Panc1 (cell line): ENCODE measurements at regions not wholly inside any gene's neighbourhood (a gene's known extent, or its start where the extent isn't known, plus 50 kb on each side); places are given as distances from the start of the nearest gene placed in this dataset.

Source experiments
- ATAC-seq: fragments of 200-7000 bp; cut with Tn5 transposase; 2 replicates; pipeline ENCODE4 v1.9.1; 2020; ENCODE audit warnings: mild to moderate bottlenecking, moderate library complexity
- BruUV-seq: library from RNA; stranded (reverse); fragments of 400-500 nt; replicated peaks from 2 replicates; lab custom pipeline; 2021; lab: Mats Ljungman, UMichigan
- CTCF ChIA-PET: fragments of 300-600 bp; sonication (Branson Sonifier 250); formaldehyde crosslinking; loops from one replicate; lab custom pipeline; 2022; ENCODE audit warnings: antibody characterized with exemption; lab: Charles Lee
- POLR2A ChIA-PET: fragments of 300-600 bp; sonication (Branson Sonifier 250); formaldehyde crosslinking; loops from one replicate; lab custom pipeline; 2022; ENCODE audit warnings: antibody characterized with exemption; lab: Charles Lee
- DNase-seq: peaks from one replicate; pipeline ENCODE4 v3.0.0-alpha.2; 2010; ENCODE audit warnings: low read depth, low spot score
- H3K27ac ChIP-seq: 2 replicates; pipeline ENCODE4 v1.5.1; 2011; ENCODE audit warnings: mild to moderate bottlenecking, low read length, inconsistent platforms
- H3K27me3 ChIP-seq: fragments of 200-500 bp; sonication (Bioruptor generic); 2 replicates; pipeline ENCODE4 v1.6.0; 2014; ENCODE audit warnings: low read length, inconsistent platforms; ENCODE audit not compliant: control insufficient read depth, insufficient read depth
- H3K36me3 ChIP-seq: fragments of 200-500 bp; sonication (Bioruptor generic); 2 replicates; pipeline ENCODE4 v1.5.1; 2014; ENCODE audit warnings: inconsistent platforms, mild to moderate bottlenecking, low read length, moderate library complexity; ENCODE audit not compliant: control insufficient read depth, insufficient read depth
- H3K4me1 ChIP-seq: 2 replicates; pipeline ENCODE4 v1.5.1; 2011; ENCODE audit warnings: inconsistent platforms, mild to moderate bottlenecking, low read length, moderate library complexity; ENCODE audit not compliant: control insufficient read depth, insufficient read depth
- H3K4me3 ChIP-seq, 2 experiments: 2 replicates each; pipeline ENCODE4 v1.5.1; 2011 to 2012; ENCODE audit warnings: low read depth in 2 of 2, low read length in 2 of 2, mild to moderate bottlenecking in 2 of 2, inconsistent platforms in 1 of 2, moderate library complexity in 1 of 2
- H3K9me3 ChIP-seq: fragments of 200-500 bp; sonication (Bioruptor generic); 2 replicates; pipeline ENCODE4 v1.5.1; 2014; ENCODE audit warnings: low read depth, mild to moderate bottlenecking, inconsistent platforms, low read length, moderate library complexity; ENCODE audit not compliant: control insufficient read depth, insufficient read depth
- POLR2AphosphoS5 ChIP-seq: IDR thresholded peaks from 2 replicates; pipeline ENCODE4 v1.6.1; 2012; ENCODE audit warnings: mild to moderate bottlenecking, low read depth, low read length, moderate library complexity
- REST ChIP-seq, 2 experiments: IDR thresholded peaks; 2 replicates each; pipeline ENCODE4 v1.6.1; 2011 to 2012; ENCODE audit warnings: low read depth in 2 of 2, control low read depth in 1 of 2, low read length in 1 of 2, mild to moderate bottlenecking in 1 of 2, moderate library complexity in 1 of 2; ENCODE audit not compliant: insufficient read depth in 1 of 2
- SIN3A ChIP-seq: IDR thresholded peaks from 2 replicates; pipeline ENCODE4 v1.6.1; 2012; ENCODE audit warnings: low read depth, mild to moderate bottlenecking, low read length, moderate library complexity, borderline replicate concordance; ENCODE audit not compliant: insufficient read depth
- TCF7L2 ChIP-seq: IDR thresholded peaks from 2 replicates; pipeline ENCODE4 v1.6.1; 2011; ENCODE audit warnings: mild to moderate bottlenecking, low read depth, low read length, inconsistent platforms
- in situ Hi-C: cut with HindIII; loops from 2 replicates; pipeline ENCODE4 v1.10.0; 2016; ENCODE audit warnings: low sequenced_read_pairs, low pct_unique_long_range_greater_than_20kb
- intact Hi-C: fragments of 100-400 bp; cut with micrococcal nuclease; formaldehyde crosslinking; loops from one replicate; pipeline ENCODE4 v1.10.0; 2022; ENCODE audit not compliant: unreplicated experiment
- TF ChIP-seq, protein P1 (sequence below): fragments of 450-650 bp; IDR thresholded peaks from 2 replicates; pipeline ENCODE4 v1.5.1; 2017; ENCODE audit warnings: mild to moderate bottlenecking

GRCh38 chr1:38231941-38232340 lies 185.3 kb upstream of the POU3F1 start:
- Histone ChIP-seq H3K36me3 (no peaks in the 10 kb centered on the region), H3K27me3 (peaks cover 3% of the 10 kb centered on the region; the same call in 1 of the 2 replicates), H3K9me3 (no peaks in the 10 kb centered on the region), H3K27ac (no peak overlapping the region), H3K4me1 (no peaks in the 10 kb centered on the region), H3K4me3 (no peak overlapping the region)
- ChIA-PET CTCF (no interaction called here), POLR2A (no interaction called here)
- no peak for ATAC-seq
- BruUV-seq: no TSS peak
- intact Hi-C loops (no loop called here), in situ Hi-C loops (no loop called here)
- no peak for DNase-seq
- TF ChIP-seq TCF7L2: no peak
- no peak for TF ChIP-seq POLR2AphosphoS5
- TF ChIP-seq REST (IDR thresholded peaks at IDR 0.05; ENCODE audit: insufficient read depth in 1 of 2, low read depth in 2 of 2, low read length in 1 of 2): no peak
- no peak for TF ChIP-seq SIN3A
- TF ChIP-seq, protein P1, sequence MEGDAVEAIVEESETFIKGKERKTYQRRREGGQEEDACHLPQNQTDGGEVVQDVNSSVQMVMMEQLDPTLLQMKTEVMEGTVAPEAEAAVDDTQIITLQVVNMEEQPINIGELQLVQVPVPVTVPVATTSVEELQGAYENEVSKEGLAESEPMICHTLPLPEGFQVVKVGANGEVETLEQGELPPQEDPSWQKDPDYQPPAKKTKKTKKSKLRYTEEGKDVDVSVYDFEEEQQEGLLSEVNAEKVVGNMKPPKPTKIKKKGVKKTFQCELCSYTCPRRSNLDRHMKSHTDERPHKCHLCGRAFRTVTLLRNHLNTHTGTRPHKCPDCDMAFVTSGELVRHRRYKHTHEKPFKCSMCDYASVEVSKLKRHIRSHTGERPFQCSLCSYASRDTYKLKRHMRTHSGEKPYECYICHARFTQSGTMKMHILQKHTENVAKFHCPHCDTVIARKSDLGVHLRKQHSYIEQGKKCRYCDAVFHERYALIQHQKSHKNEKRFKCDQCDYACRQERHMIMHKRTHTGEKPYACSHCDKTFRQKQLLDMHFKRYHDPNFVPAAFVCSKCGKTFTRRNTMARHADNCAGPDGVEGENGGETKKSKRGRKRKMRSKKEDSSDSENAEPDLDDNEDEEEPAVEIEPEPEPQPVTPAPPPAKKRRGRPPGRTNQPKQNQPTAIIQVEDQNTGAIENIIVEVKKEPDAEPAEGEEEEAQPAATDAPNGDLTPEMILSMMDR: no peak

DNA sequence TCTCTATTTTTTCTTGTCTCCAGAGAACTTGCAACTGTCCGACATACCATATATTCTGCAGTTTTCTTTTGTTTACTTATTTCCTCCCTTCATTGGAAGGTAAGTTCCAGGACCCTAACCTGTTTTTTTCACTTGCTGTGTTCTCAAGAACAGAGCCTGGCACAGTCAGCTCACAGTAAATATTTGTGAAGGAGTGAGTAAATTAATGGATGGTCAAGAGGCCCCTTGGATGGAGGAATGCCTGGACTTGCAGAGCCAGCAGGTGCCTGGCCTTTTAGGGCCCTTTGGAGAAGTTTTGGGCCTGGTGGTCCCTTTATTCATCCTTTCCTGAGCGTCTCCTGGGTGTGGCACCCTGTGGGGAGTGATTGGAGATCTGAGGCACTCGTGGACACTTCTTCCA lies 182.1 kb upstream of the POU3F1 start:
- no peak for ATAC-seq
- POLR2A ChIA-PET: no interaction called here

More for the DNA sequence above, 182.1 kb upstream of the POU3F1 start:
- Histone ChIP-seq H3K27me3 (no peaks in the 10 kb centered on the region), H3K27ac (no peak overlapping the region), H3K4me3 (no peak overlapping the region), H3K36me3 (no peaks in the 10 kb centered on the region), H3K9me3 (no peaks in the 10 kb centered on the region), H3K4me1 (no peaks in the 10 kb centered on the region)
- no peak for TF ChIP-seq POLR2AphosphoS5
- TF ChIP-seq TCF7L2: no peak
- TF ChIP-seq, protein P1: no peak
- TF ChIP-seq SIN3A: no peak
- no peak for TF ChIP-seq REST (IDR thresholded peaks at IDR 0.05; ENCODE audit: insufficient read depth in 1 of 2, low read depth in 2 of 2, low read length in 1 of 2)
- BruUV-seq: no TSS peak
- DNase-seq: no peak
- intact Hi-C loops (no loop called here), in situ Hi-C loops (no loop called here)
- CTCF ChIA-PET: no interaction called here
